Stomach (tissue), 4 donors: ENCODE measurements at regions not wholly inside any gene's neighbourhood (a gene's known extent, or its start where the extent isn't known, plus 50 kb on each side); places are given as distances from the start of the nearest gene placed in this dataset.

ENCODE experiments used
- CTCF ChIP-seq, 7 experiments: fragments of 450-650 bp in 4 of 7; fragments of 200-600 bp in 3 of 7; sonication (generic) in 3 of 7; IDR thresholded peaks; one replicate each; pipeline ENCODE4 v1.5.1; 2016 to 2019; ENCODE audit warnings: antibody characterized with exemption in 7 of 7, control low read depth in 2 of 7, mild to moderate bottlenecking in 1 of 7
- POLR2A ChIP-seq, 4 donors: fragments of 450-650 bp; IDR thresholded peaks; one replicate each; pipeline ENCODE4 v1.6.1; 2016; ENCODE audit warnings: antibody characterized with exemption in 4 of 4, control low read depth in 2 of 4, mild to moderate bottlenecking in 1 of 4, moderate library complexity in 1 of 4
- POLR2AphosphoS5 ChIP-seq, 3 donors: sonication (generic); formaldehyde crosslinking; IDR thresholded peaks; one replicate each; pipeline ENCODE4 v1.6.1; 2016; ENCODE audit warnings: antibody characterized with exemption in 3 of 3

GRCh38 chr5:29037716-29038115 is 1999.3 kb upstream of the CDH9 start:
- TF ChIP-seq CTCF (IDR thresholded peaks at IDR 0.05) (no peak), POLR2A (IDR thresholded peaks at IDR 0.05) (no peak), POLR2AphosphoS5 (IDR thresholded peaks at IDR 0.05) (no peak)
